Heart left ventricle (tissue), 13 donors: ENCODE measurements at regions not wholly inside any gene's neighbourhood (a gene's known extent, or its start where the extent isn't known, plus 50 kb on each side); places are given as distances from the start of the nearest gene placed in this dataset.
"Not testable (repeated sequence)": the region's sequence is repeated elsewhere in the genome, so short reads cannot be mapped to it uniquely, and the experiment has no call there.

ENCODE experiments used
- CTCF ChIP-seq, 12 donors: fragments of 200-600 bp; sonication (generic) in 4 of 12; IDR thresholded peaks; one replicate each; pipeline versions ENCODE4 v1.5.0 to v1.8.0; 2018 to 2022; ENCODE audit warnings: antibody characterized with exemption in 12 of 12, mild to moderate bottlenecking in 5 of 12
- POLR2A ChIP-seq, 2 donors: fragments of 450-650 bp; IDR thresholded peaks; one replicate each; pipeline ENCODE4 v1.6.1; 2017; ENCODE audit warnings: antibody characterized with exemption in 2 of 2, mild to moderate bottlenecking in 2 of 2, moderate library complexity in 2 of 2
- donor health status: ischemic (EF 13 %, LVEDD 7.1; RV severe dilation, severe dysfunction).
- donor health status: DM: no; HTN: yes; CAD: no.
- donor health status: DM: no; HTN: no; CAD: no.
- donor health status: ischemic (EF 25% LVEDD 6.9; RV normal size, moderate dysfunction).
- donor health status: ischemic (EF 25% LVEDD 5.7; RV mildly dilated, moderate dysfunction).
- donor health status: ischemic (EF 35%, LVEDD 5.7; RV mildly dilated, moderate dysfunction).
- donor health status: nonischemic (EF 11% LVEDD 7.7; RV severe dilation, severe dysfunction).
- donor health status: DM: yes; HTN: yes; CAD: no.
- donor health status: PGD.
- donor health status: ischemic (EF 29% LVEDD 5.4; RV normal size, mild dysfunction).
- donor health status: nonischemic (EF 23%, LVEDD 6.1; RV moderate dilation, normal function).

- not testable (repeated sequence) for TF ChIP-seq CTCF, POLR2A (IDR thresholded peaks at IDR 0.05)
These were observed 197.0 kb upstream of the USP9Y start for GRCh38 chrY:12504028-12504427.
